GM23338 (cell line): ENCODE measurements at regions not wholly inside any gene's neighbourhood (a gene's known extent, or its start where the extent isn't known, plus 50 kb on each side); places are given as distances from the start of the nearest gene placed in this dataset.

Experiments used
- ATAC-seq: fragments of 200-7000 bp; cut with Tn5 transposase; 3 replicates; pipeline ENCODE4 v1.9.1; 2020
- DNase-seq: peaks from one replicate; pipeline ENCODE4 v3.0.0-alpha.2; 2015; ENCODE audit warnings: low spot score
- H2AFZ ChIP-seq: fragments of 200-600 bp; sonication (generic); 2 replicates; pipeline ENCODE4 v1.8.0; 2016; ENCODE audit warnings: antibody characterized with exemption, mild to moderate bottlenecking, moderate library complexity
- H3F3A ChIP-seq: fragments of 200-600 bp; sonication (generic); replicated peaks from 2 replicates; pipeline ENCODE4 v1.8.0; 2017; ENCODE audit warnings: antibody characterized with exemption, mixed run types, low read depth
- H3K27ac ChIP-seq: fragments of 200-600 bp; sonication (generic); 2 replicates; pipeline ENCODE4 v1.6.1; 2016; ENCODE audit warnings: low read depth
- H3K27me3 ChIP-seq: fragments of 200-600 bp; sonication (generic); 2 replicates; pipeline ENCODE4 v1.8.0; 2016; ENCODE audit warnings: mild to moderate bottlenecking, mixed run types, moderate library complexity; ENCODE audit not compliant: insufficient read depth
- H3K36me3 ChIP-seq: fragments of 200-600 bp; sonication (generic); 2 replicates; pipeline ENCODE4 v1.8.0; 2016; ENCODE audit warnings: mild to moderate bottlenecking; ENCODE audit not compliant: insufficient read depth
- H3K4me1 ChIP-seq: fragments of 200-600 bp; sonication (generic); 2 replicates; pipeline ENCODE4 v1.8.0; 2016; ENCODE audit warnings: mild to moderate bottlenecking, moderate library complexity; ENCODE audit not compliant: insufficient read depth
- H3K4me2 ChIP-seq: fragments of 200-600 bp; sonication (generic); 2 replicates; pipeline ENCODE4 v1.7.1; 2017; ENCODE audit warnings: mixed run types
- H3K4me3 ChIP-seq: fragments of 200-600 bp; sonication (generic); 2 replicates; pipeline ENCODE4 v1.6.1; 2016; ENCODE audit warnings: mixed run types
- H3K79me2 ChIP-seq: fragments of 200-600 bp; sonication (generic); replicated peaks from 2 replicates; pipeline ENCODE4 v1.8.0; 2017; ENCODE audit warnings: mild to moderate bottlenecking; ENCODE audit not compliant: insufficient read depth
- H3K9me2 ChIP-seq: fragments of 200-600 bp; sonication (generic); 2 replicates; pipeline ENCODE4 v1.8.0; 2017; ENCODE audit not compliant: insufficient read depth
- H4K20me1 ChIP-seq: fragments of 200-600 bp; sonication (generic); replicated peaks from 2 replicates; pipeline ENCODE4 v1.8.0; 2017; ENCODE audit warnings: mild to moderate bottlenecking; ENCODE audit not compliant: insufficient read depth
- H3K27ac Mint-ChIP-seq: 2 replicates; pipeline ENCODE4 v1.8.0; 2020; ENCODE audit warnings: inconsistent platforms, mild to moderate bottlenecking, moderate library complexity, mixed read lengths
- H3K27me3 Mint-ChIP-seq: 3 replicates; pipeline ENCODE4 v1.8.0; 2022; ENCODE audit warnings: low read depth, mild to moderate bottlenecking, moderate library complexity, mixed read lengths, inconsistent platforms; ENCODE audit not compliant: insufficient read depth, poor library complexity
- H3K36me3 Mint-ChIP-seq: 3 replicates; pipeline ENCODE4 v1.8.0; 2021; ENCODE audit warnings: low read depth, mild to moderate bottlenecking, inconsistent platforms, moderate library complexity, mixed read lengths
- H3K4me1 Mint-ChIP-seq: 3 replicates; pipeline ENCODE4 v1.8.0; 2020; ENCODE audit warnings: mild to moderate bottlenecking, inconsistent platforms, mixed read lengths
- H3K4me3 Mint-ChIP-seq: 3 replicates; pipeline ENCODE4 v1.8.0; 2021; ENCODE audit warnings: moderate library complexity, mild to moderate bottlenecking, inconsistent platforms, mixed read lengths
- H3K9me3 Mint-ChIP-seq: 3 replicates; pipeline ENCODE4 v1.8.0; 2020; ENCODE audit warnings: moderate library complexity, mild to moderate bottlenecking, inconsistent platforms, mixed read lengths
- CREB1 ChIP-seq: fragments of 250-450 bp; sonication (Bioruptor Pico); IDR thresholded peaks from 2 replicates; pipeline ENCODE4 v1.5.0; 2020; ENCODE audit warnings: low read depth, mild to moderate bottlenecking, moderate library complexity
- CTCF ChIP-seq, 2 experiments: fragments of 200-600 bp in 1 of 2; sonication (generic) in 1 of 2; conservative IDR thresholded peaks; 2 replicates each; pipeline versions ENCODE4 v1.5.1 to v1.6.1; 2016 to 2017; ENCODE audit warnings: antibody characterized with exemption in 2 of 2, low read depth in 2 of 2, mild to moderate bottlenecking in 2 of 2, moderate library complexity in 1 of 2
- ETS1 ChIP-seq: IDR thresholded peaks from 2 replicates; pipeline ENCODE4 v1.6.1; 2016; ENCODE audit warnings: antibody characterized with exemption
- EZH2 ChIP-seq: fragments of 200-600 bp; sonication (generic); IDR thresholded peaks from one replicate; pipeline ENCODE4 v1.8.0; 2017; ENCODE audit warnings: antibody characterized with exemption, mild to moderate bottlenecking, low read depth; ENCODE audit not compliant: unreplicated experiment
- EZH2phosphoT487 ChIP-seq: fragments of 200-600 bp; sonication (generic); IDR thresholded peaks from one replicate; pipeline ENCODE4 v1.8.1; 2018; ENCODE audit warnings: antibody characterized with exemption; ENCODE audit not compliant: unreplicated experiment
- JUNB ChIP-seq: IDR thresholded peaks from one replicate; pipeline ENCODE4 v1.6.1; 2016; ENCODE audit warnings: antibody characterized with exemption; ENCODE audit not compliant: unreplicated experiment
- NANOG ChIP-seq: IDR thresholded peaks from 2 replicates; pipeline ENCODE4 v1.6.1; 2016; ENCODE audit warnings: antibody characterized with exemption, borderline replicate concordance
- POLR2AphosphoS5 ChIP-seq: IDR thresholded peaks from 2 replicates; pipeline ENCODE4 v1.6.1; 2016; ENCODE audit warnings: antibody characterized with exemption, low read depth
- REST ChIP-seq: IDR thresholded peaks from one replicate; pipeline ENCODE4 v1.6.1; 2018; ENCODE audit warnings: antibody characterized with exemption; ENCODE audit not compliant: unreplicated experiment
- STAT1 ChIP-seq: IDR thresholded peaks from one replicate; pipeline ENCODE4 v1.6.1; 2016; ENCODE audit warnings: antibody characterized with exemption; ENCODE audit not compliant: unreplicated experiment
- ZNF114 ChIP-seq: fragments of 250-450 bp; sonication (Bioruptor Pico); IDR thresholded peaks from 2 replicates; pipeline ENCODE4 v1.5.0; 2020; ENCODE audit warnings: mild to moderate bottlenecking, moderate library complexity
- ZNF331 ChIP-seq: fragments of 250-450 bp; sonication (Bioruptor Pico); IDR thresholded peaks from 2 replicates; pipeline ENCODE4 v1.5.0; 2020; ENCODE audit warnings: low read depth, mild to moderate bottlenecking, moderate library complexity
- ZNF462 ChIP-seq: fragments of 250-450 bp; sonication (Bioruptor Pico); IDR thresholded peaks from 2 replicates; pipeline ENCODE4 v1.5.0; 2020; ENCODE audit warnings: mild to moderate bottlenecking, moderate library complexity

GRCh38 chrX:28180096-28180495, 198.8 kb upstream of the DCAF8L1 start:
- TF ChIP-seq ZNF462 (CRISPR knock-in tag) = no peak
- no peak for TF ChIP-seq POLR2AphosphoS5
- no peak for TF ChIP-seq CREB1 (CRISPR knock-in tag)
- no peak for TF ChIP-seq ZNF114 (CRISPR knock-in tag)
- no peak for TF ChIP-seq EZH2phosphoT487
- no peak for TF ChIP-seq CTCF (conservative IDR thresholded peaks at IDR 0.05; ENCODE audit: low read depth in 2 of 2)
- no peak for TF ChIP-seq REST
- TF ChIP-seq STAT1 = no peak
- no peak for TF ChIP-seq ZNF331
- no peak for TF ChIP-seq EZH2
- TF ChIP-seq JUNB = no peak
- TF ChIP-seq NANOG = no peak
- TF ChIP-seq ETS1 = no peak

More at GRCh38 chrX:28180096-28180495, 198.8 kb upstream of the DCAF8L1 start:
- Mint-ChIP-seq H3K27me3 (peaks cover 4% of the 10 kb centered on the region), H3K27ac (no peak overlapping the region), H3K9me3 (no peaks in the 10 kb centered on the region), H3K4me1 (0 out of 3 replicates have a peak, but pooled peaks cover 2% of the 10 kb centered on the region), H3K4me3 (no peak overlapping the region), H3K36me3 (no peaks in the 10 kb centered on the region)
- ATAC-seq (no peak), DNase-seq (no peak)
- Histone ChIP-seq H3K27me3 (no peaks in the 10 kb centered on the region), H3F3A (no peaks in the 10 kb centered on the region), H3K4me3 (no peak overlapping the region), H4K20me1 (no peaks in the 10 kb centered on the region), H3K27ac (no peak overlapping the region), H2AFZ (no peak overlapping the region), H3K4me2 (no peak overlapping the region), H3K36me3 (no peaks in the 10 kb centered on the region), H3K9me2 (no peaks in the 10 kb centered on the region), H3K79me2 (no peaks in the 10 kb centered on the region), H3K4me1 (no peaks in the 10 kb centered on the region)
